ENCODE measurements at regions not wholly inside any gene's neighbourhood (a gene's known extent, or its start where the extent isn't known, plus 50 kb on each side); places are given as distances from the start of the nearest gene placed in this dataset.

DNA sequence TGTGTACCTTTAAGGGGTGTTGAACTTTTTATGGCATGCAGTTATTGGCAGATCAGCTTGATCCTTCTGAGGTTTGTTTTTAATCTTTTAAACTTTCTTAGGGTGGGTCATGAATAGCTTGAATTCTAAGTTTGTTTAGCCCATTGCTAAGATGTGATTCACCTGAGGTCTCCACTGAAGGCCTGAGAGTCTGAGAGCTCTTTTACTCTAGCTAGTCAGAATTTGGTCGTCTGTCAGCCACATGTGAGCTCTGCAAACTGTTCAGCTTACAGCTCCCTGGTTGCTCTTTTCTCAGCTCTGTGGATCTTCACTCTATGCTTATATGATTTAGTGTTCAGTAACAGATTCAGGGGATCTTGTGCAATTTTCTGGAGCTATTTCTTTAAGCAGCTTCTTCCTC lies 161.3 kb downstream of the ABHD5 start:
- TF ChIP-seq, protein P1, sequence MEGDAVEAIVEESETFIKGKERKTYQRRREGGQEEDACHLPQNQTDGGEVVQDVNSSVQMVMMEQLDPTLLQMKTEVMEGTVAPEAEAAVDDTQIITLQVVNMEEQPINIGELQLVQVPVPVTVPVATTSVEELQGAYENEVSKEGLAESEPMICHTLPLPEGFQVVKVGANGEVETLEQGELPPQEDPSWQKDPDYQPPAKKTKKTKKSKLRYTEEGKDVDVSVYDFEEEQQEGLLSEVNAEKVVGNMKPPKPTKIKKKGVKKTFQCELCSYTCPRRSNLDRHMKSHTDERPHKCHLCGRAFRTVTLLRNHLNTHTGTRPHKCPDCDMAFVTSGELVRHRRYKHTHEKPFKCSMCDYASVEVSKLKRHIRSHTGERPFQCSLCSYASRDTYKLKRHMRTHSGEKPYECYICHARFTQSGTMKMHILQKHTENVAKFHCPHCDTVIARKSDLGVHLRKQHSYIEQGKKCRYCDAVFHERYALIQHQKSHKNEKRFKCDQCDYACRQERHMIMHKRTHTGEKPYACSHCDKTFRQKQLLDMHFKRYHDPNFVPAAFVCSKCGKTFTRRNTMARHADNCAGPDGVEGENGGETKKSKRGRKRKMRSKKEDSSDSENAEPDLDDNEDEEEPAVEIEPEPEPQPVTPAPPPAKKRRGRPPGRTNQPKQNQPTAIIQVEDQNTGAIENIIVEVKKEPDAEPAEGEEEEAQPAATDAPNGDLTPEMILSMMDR (IDR thresholded peaks at IDR 0.05) = no peak
- TF ChIP-seq POLR2A (IDR thresholded peaks at IDR 0.05) (no peak), EP300 (IDR thresholded peaks at IDR 0.05) (no peak), POLR2AphosphoS5 (IDR thresholded peaks at IDR 0.05) (no peak)

Measured in gastroesophageal sphincter (tissue), 3 donors.